OCI-LY7 (cell line): ENCODE measurements at regions not wholly inside any gene's neighbourhood (a gene's known extent, or its start where the extent isn't known, plus 50 kb on each side); places are given as distances from the start of the nearest gene placed in this dataset.

Experiments used
- CTCF ChIP-seq: fragments of 200-600 bp; sonication (generic); conservative IDR thresholded peaks from 2 replicates; pipeline ENCODE4 v1.5.1; 2014; ENCODE audit warnings: mild to moderate bottlenecking, antibody characterized with exemption, low read length, moderate library complexity, mixed read lengths
- EZH2phosphoT487 ChIP-seq: fragments of 200-600 bp; sonication (generic); IDR thresholded peaks from 2 replicates; pipeline ENCODE4 v1.6.1; 2018; ENCODE audit warnings: low read depth, borderline replicate concordance, mild to moderate bottlenecking, mixed run types, antibody characterized with exemption, low read length, moderate library complexity, mixed read lengths

GRCh38 chr5:159650803-159651202 lies 265.5 kb upstream of the ADRA1B start:
- TF ChIP-seq CTCF (no peak), EZH2phosphoT487 (no peak)
